Common myeloid progenitor, CD34-positive (primary cell): ENCODE measurements at regions not wholly inside any gene's neighbourhood (a gene's known extent, or its start where the extent isn't known, plus 50 kb on each side); places are given as distances from the start of the nearest gene placed in this dataset.

Experiments
- CTCF ChIA-PET: fragments of 350-600 bp; sonication (Branson Sonifier 250); formaldehyde crosslinking; loops from one replicate; lab custom pipeline; 2021; ENCODE audit warnings: antibody characterized with exemption; lab: Charles Lee
- POLR2A ChIA-PET: fragments of 350-600 bp; sonication (Branson Sonifier 250); formaldehyde crosslinking; loops from one replicate; lab custom pipeline; 2021; ENCODE audit warnings: antibody characterized with exemption; lab: Charles Lee
- DNase-seq, 3 donors: peaks; one replicate each; pipeline versions ENCODE4 v3.0.0 to v3.0.0-alpha.2; 2013
- H3K27ac ChIP-seq, 2 experiments: 1 replicate in 1 of 2; 2 replicates in 1 of 2; pipeline ENCODE4 v1.7.0; 2013; ENCODE audit warnings: inconsistent platforms in 2 of 2, low read length in 2 of 2, mild to moderate bottlenecking in 2 of 2, low read depth in 1 of 2, moderate library complexity in 1 of 2; ENCODE audit not compliant: severe bottlenecking in 2 of 2, insufficient read depth in 1 of 2, poor library complexity in 1 of 2
- H3K27me3 ChIP-seq, 5 experiments: replicated peaks in 2 of 5; 1 replicate in 3 of 5; 2 replicates in 2 of 5; pipeline versions ENCODE4 v1.6.1 to v1.7.0; 2013; ENCODE audit warnings: low read length in 4 of 5, mild to moderate bottlenecking in 2 of 5, moderate library complexity in 2 of 5, inconsistent platforms in 1 of 5; ENCODE audit not compliant: insufficient read depth in 5 of 5, control insufficient read depth in 4 of 5
- H3K36me3 ChIP-seq, 4 experiments: 1 replicate in 2 of 4; 2 replicates in 2 of 4; pipeline versions ENCODE4 v1.6.1 to v1.7.0; 2013; ENCODE audit warnings: low read length in 3 of 4, control low read depth in 1 of 4, mild to moderate bottlenecking in 1 of 4; ENCODE audit not compliant: control insufficient read depth in 4 of 4, insufficient read depth in 4 of 4
- H3K4me1 ChIP-seq, 4 experiments: 1 replicate in 3 of 4; 2 replicates in 1 of 4; pipeline versions ENCODE4 v1.6.1 to v1.7.1; 2013; ENCODE audit warnings: low read length in 3 of 4, mild to moderate bottlenecking in 3 of 4, control low read depth in 1 of 4, inconsistent platforms in 1 of 4, moderate library complexity in 1 of 4; ENCODE audit not compliant: control insufficient read depth in 4 of 4, insufficient read depth in 4 of 4; ENCODE audit errors: control extremely low read depth in 1 of 4
- H3K4me3 ChIP-seq, 7 experiments: 1 replicate in 4 of 7; 2 replicates in 3 of 7; pipeline versions ENCODE4 v1.5.1 to v1.7.0; 2013; ENCODE audit warnings: mild to moderate bottlenecking in 7 of 7, low read length in 6 of 7, moderate library complexity in 6 of 7, inconsistent platforms in 2 of 7, low read depth in 2 of 7, control low read depth in 1 of 7; ENCODE audit not compliant: insufficient read depth in 4 of 7, control insufficient read depth in 1 of 7; ENCODE audit errors: extremely low read depth in 1 of 7
- H3K9me3 ChIP-seq, 5 experiments: 1 replicate in 4 of 5; 2 replicates in 1 of 5; pipeline versions ENCODE4 v1.6.1 to v1.7.1; 2013; ENCODE audit warnings: low read length in 4 of 5, mild to moderate bottlenecking in 2 of 5, inconsistent platforms in 1 of 5, low read depth in 1 of 5, moderate library complexity in 1 of 5; ENCODE audit not compliant: control insufficient read depth in 4 of 5, insufficient read depth in 2 of 5; ENCODE audit errors: control extremely low read depth in 1 of 5
- WGBS: methylation state at CpG from one replicate; pipeline ENCODE4 v1.1.5; 2013; ENCODE audit not compliant: insufficient coverage; 5-methylcytosine and 5-hydroxymethylcytosine counted together

- H3K4me3 ChIP-seq = no peak overlapping the region
- H3K27me3 ChIP-seq = no peaks in the 10 kb centered on the region
- no peaks in the 10 kb centered on the region for H3K4me1 ChIP-seq
- H3K27ac ChIP-seq = no peak overlapping the region
- H3K36me3 ChIP-seq = no peaks in the 10 kb centered on the region
- ChIA-PET POLR2A (no interaction called here), CTCF (no interaction called here)
- WGBS = no CpG with 5 or more reads among the region's 3 CpGs
- H3K9me3 ChIP-seq = no peaks in the 10 kb centered on the region
- DNase-seq = no peak
Measured at GRCh38 chr18:55853268-55853667, 265.3 kb upstream of the TCF4 start.

GRCh38 chr18:55850904-55851303 is 262.9 kb upstream of the TCF4 start:
- ChIA-PET POLR2A (no interaction called here), CTCF (no interaction called here)
- no peak for DNase-seq
- Histone ChIP-seq H3K27ac (no peak overlapping the region), H3K9me3 (no peaks in the 10 kb centered on the region), H3K4me3 (no peak overlapping the region), H3K36me3 (no peaks in the 10 kb centered on the region), H3K27me3 (no peaks in the 10 kb centered on the region), H3K4me1 (no peaks in the 10 kb centered on the region)
- 100% methylated on average over 6 of the region's 8 CpGs for WGBS

GRCh38 chr18:55849391-55849790 is 261.4 kb upstream of the TCF4 start:
- H3K36me3 ChIP-seq = no peaks in the 10 kb centered on the region
- ChIA-PET CTCF (no interaction called here), POLR2A (no interaction called here)
- H3K27ac ChIP-seq = no peak overlapping the region
- H3K27me3 ChIP-seq = no peaks in the 10 kb centered on the region
- DNase-seq = no peak
- H3K4me3 ChIP-seq = no peak overlapping the region
- H3K4me1 ChIP-seq = no peaks in the 10 kb centered on the region
- H3K9me3 ChIP-seq = no peaks in the 10 kb centered on the region
- WGBS = no CpG with 5 or more reads among the region's 1 CpG

- no peaks in the 10 kb centered on the region for H3K4me1 ChIP-seq
- H3K27ac ChIP-seq = no peak overlapping the region
- H3K36me3 ChIP-seq = no peaks in the 10 kb centered on the region
- POLR2A ChIA-PET = no interaction called here
- no peak overlapping the region for H3K4me3 ChIP-seq
- no peaks in the 10 kb centered on the region for H3K9me3 ChIP-seq
- no peak for DNase-seq
- H3K27me3 ChIP-seq = no peaks in the 10 kb centered on the region
- 88% methylated on average over 3 of the region's 3 CpGs for WGBS
- CTCF ChIA-PET = no interaction called here
Measured at GRCh38 chr18:55847960-55848359, 260.0 kb upstream of the TCF4 start.

- no peaks in the 10 kb centered on the region for H3K4me1 ChIP-seq
- H3K27ac ChIP-seq = no peak overlapping the region
- no peaks in the 10 kb centered on the region for H3K27me3 ChIP-seq
- no peak for DNase-seq
- CTCF ChIA-PET = interaction anchor here (1.3 kb wide), 1 partner anchor 123 kb away, joined by 3 read pairs; no protein-coding TSS in a partner anchor
- no peak overlapping the region for H3K4me3 ChIP-seq
- POLR2A ChIA-PET = interaction anchor here (0.7 kb wide), 1 partner anchor 11 kb away, joined by 4 read pairs; no protein-coding TSS in a partner anchor
- WGBS = 89% methylated on average over 3 of the region's 4 CpGs
- peaks cover 0 to 5% (median 0%) of the 10 kb centered on the region in 5 experiments for H3K9me3 ChIP-seq
- no peaks in the 10 kb centered on the region for H3K36me3 ChIP-seq
Measured at GRCh38 chr18:55845221-55845620, 257.2 kb upstream of the TCF4 start.

DNA sequence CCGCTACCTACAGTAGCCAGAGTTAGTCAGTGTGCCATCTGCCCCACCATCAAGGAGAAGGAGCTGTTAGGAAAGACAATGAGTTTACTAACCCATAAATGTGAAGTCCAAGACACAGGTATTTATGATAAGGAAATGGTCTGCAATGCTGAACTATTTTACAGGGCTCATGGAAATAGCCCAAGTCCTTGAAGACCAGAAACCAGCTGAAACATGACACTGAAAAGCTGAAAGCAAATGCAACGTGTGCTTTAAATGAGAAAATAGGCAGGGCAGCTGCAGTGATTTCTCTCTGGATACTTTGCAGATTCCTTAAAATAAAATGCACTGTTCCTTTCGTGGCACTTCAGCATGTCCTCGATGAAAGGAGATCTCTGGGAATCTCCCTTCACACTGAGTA is 256.4 kb upstream of the TCF4 start:
- CTCF ChIA-PET = no interaction called here
- Histone ChIP-seq H3K4me3 (no peak overlapping the region), H3K9me3 (peaks cover 0 to 5% (median 3%) of the 10 kb centered on the region in 5 experiments), H3K27me3 (no peaks in the 10 kb centered on the region), H3K36me3 (no peaks in the 10 kb centered on the region), H3K27ac (no peak overlapping the region), H3K4me1 (no peaks in the 10 kb centered on the region)
- POLR2A ChIA-PET = no interaction called here
- no peak for DNase-seq
- WGBS = 95% methylated on average over 4 of the region's 4 CpGs

DNA sequence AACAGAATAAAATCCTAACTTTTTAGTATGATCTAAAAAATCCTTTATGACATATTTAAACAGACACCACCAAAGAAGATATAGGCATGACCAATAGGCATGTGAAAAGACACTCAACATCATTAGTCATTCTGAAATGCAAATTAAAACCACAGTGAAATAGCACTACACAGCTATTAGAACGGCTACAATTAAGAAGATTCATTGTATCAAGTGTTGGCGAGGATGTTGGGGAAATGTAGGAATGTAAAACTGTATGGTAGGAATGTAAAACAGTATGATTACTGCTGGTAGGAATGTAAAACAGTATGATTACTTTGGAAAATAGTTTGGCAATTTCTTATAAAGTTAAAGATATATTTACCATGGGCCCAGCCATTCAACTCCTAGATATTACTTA is 253.3 kb upstream of the TCF4 start:
- Histone ChIP-seq H3K36me3 (no peaks in the 10 kb centered on the region), H3K4me1 (no peaks in the 10 kb centered on the region), H3K27me3 (no peaks in the 10 kb centered on the region), H3K4me3 (no peak overlapping the region), H3K9me3 (peaks cover 2 to 5% (median 4%) of the 10 kb centered on the region in 5 experiments), H3K27ac (no peak overlapping the region)
- WGBS = 100% methylated on average over 2 of the region's 2 CpGs
- CTCF ChIA-PET = no interaction called here
- DNase-seq = no peak
- POLR2A ChIA-PET = no interaction called here
